ENCODE measurements at regions not wholly inside any gene's neighbourhood (a gene's known extent, or its start where the extent isn't known, plus 50 kb on each side); places are given as distances from the start of the nearest gene placed in this dataset.

GRCh38 chr18:34458410-34458977 lies 233.8 kb upstream of the NOL4 start:
- no peak for TF ChIP-seq CTCF (IDR thresholded peaks at IDR 0.05)
- no peak for TF ChIP-seq POLR2A (IDR thresholded peaks at IDR 0.05)

GRCh38 chr18:34461266-34461665 lies 236.6 kb upstream of the NOL4 start:
- H3K4me1 ChIP-seq: no peaks in the 10 kb centered on the region
- no peak overlapping the region for H3K27ac ChIP-seq
- no peaks in the 10 kb centered on the region for H3K36me3 ChIP-seq
- intact Hi-C loops (cut with DNase I; ENCODE audit: low total_unique reads): no loop called here
- no peaks in the 10 kb centered on the region for H3K9me3 ChIP-seq
- no peaks in the 10 kb centered on the region for H3K27me3 ChIP-seq
- H3K4me3 ChIP-seq: no peak overlapping the region
- no peak for DNase-seq
- TF ChIP-seq CTCF (IDR thresholded peaks at IDR 0.05) (no peak), POLR2A (IDR thresholded peaks at IDR 0.05) (no peak)

More at GRCh38 chr18:34458410-34458977, 233.8 kb upstream of the NOL4 start:
- Histone ChIP-seq H3K4me1 (no peaks in the 10 kb centered on the region), H3K9me3 (no peaks in the 10 kb centered on the region), H3K4me3 (no peak overlapping the region), H3K27ac (no peak overlapping the region), H3K27me3 (no peaks in the 10 kb centered on the region), H3K36me3 (no peaks in the 10 kb centered on the region)
- intact Hi-C loops (cut with DNase I; ENCODE audit: low total_unique reads): no loop called here
- DNase-seq: no peak

- no peak for DNase-seq
- intact Hi-C loops (cut with DNase I; ENCODE audit: low total_unique reads): no loop called here
- Histone ChIP-seq H3K4me3 (no peak overlapping the region), H3K27ac (no peak overlapping the region), H3K27me3 (no peaks in the 10 kb centered on the region), H3K36me3 (no peaks in the 10 kb centered on the region), H3K9me3 (no peaks in the 10 kb centered on the region), H3K4me1 (no peaks in the 10 kb centered on the region)
- TF ChIP-seq POLR2A (IDR thresholded peaks at IDR 0.05): no peak
- no peak for TF ChIP-seq CTCF (IDR thresholded peaks at IDR 0.05)
Measured at GRCh38 chr18:34467058-34467457, 242.3 kb upstream of the NOL4 start.

- Histone ChIP-seq H3K4me3 (no peak overlapping the region), H3K36me3 (no peaks in the 10 kb centered on the region), H3K4me1 (no peaks in the 10 kb centered on the region), H3K9me3 (no peaks in the 10 kb centered on the region), H3K27me3 (no peaks in the 10 kb centered on the region), H3K27ac (no peak overlapping the region)
- TF ChIP-seq POLR2A (IDR thresholded peaks at IDR 0.05): no peak
- TF ChIP-seq CTCF (IDR thresholded peaks at IDR 0.05): no peak
- no peak for DNase-seq
- intact Hi-C loops (cut with DNase I; ENCODE audit: low total_unique reads): no loop called here
Measured at GRCh38 chr18:34480162-34480700, 229.9 kb upstream of the DTNA start.

GRCh38 chr18:34482204-34482603 lies 227.9 kb upstream of the DTNA start:
- no peak for DNase-seq
- Histone ChIP-seq H3K9me3 (no peaks in the 10 kb centered on the region), H3K36me3 (no peaks in the 10 kb centered on the region), H3K4me3 (no peak overlapping the region), H3K4me1 (no peaks in the 10 kb centered on the region), H3K27me3 (no peaks in the 10 kb centered on the region), H3K27ac (no peak overlapping the region)
- TF ChIP-seq CTCF (IDR thresholded peaks at IDR 0.05) (no peak), POLR2A (IDR thresholded peaks at IDR 0.05) (no peak)
- intact Hi-C loops (cut with DNase I; ENCODE audit: low total_unique reads): no loop called here

All from uterus (tissue), 3 donors.